Activated T-cell treated with anti-CD3 and anti-CD28 coated beads, Interleukin-2, amount 50 U/mL, for 48 hours (primary cell): ENCODE measurements at regions not wholly inside any gene's neighbourhood (a gene's known extent, or its start where the extent isn't known, plus 50 kb on each side); places are given as distances from the start of the nearest gene placed in this dataset.

ENCODE experiments used
- DNase-seq, 2 experiments: peaks; one replicate each; pipeline ENCODE4 v3.0.0-alpha.2; 2020

DNA sequence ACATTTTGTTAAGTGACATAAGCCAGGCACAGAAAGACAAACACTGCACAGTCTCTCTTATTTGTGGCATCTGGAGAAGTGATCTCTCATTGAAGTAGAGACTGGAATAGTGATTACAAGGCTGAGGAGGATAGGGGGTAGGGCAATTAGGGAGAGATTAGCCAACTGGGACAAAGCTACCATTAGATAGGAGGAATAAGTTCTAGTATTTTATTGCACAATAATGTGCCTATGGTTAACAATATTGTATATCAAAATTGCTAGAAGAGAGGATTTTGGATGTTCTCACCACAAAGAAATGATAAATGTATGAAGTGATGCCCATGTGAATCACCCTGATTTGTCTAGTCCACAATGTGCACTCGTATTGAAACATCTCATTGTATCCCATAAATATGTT is 281.8 kb downstream of the MTRR start:
- no peak for DNase-seq

DNA sequence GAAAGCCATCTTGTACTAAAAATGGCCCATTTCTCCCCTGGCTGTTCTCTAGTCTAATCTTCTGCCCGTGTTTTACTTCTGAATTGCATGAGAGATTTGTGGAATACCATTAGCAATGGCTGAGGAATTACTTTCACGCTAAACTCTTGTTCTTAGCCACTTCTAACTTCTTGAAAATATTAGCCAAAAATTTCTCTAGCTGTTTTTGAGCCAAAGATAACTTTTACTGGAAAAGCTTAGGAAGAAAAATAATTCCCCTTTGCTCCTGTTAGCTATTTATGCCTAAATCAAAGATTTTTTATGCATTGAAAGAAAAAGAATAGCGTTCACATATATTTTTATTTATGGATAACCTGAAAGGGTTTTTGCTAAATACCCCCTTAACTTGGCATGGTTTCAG is 287.8 kb downstream of the MTRR start:
- no peak for DNase-seq

DNA sequence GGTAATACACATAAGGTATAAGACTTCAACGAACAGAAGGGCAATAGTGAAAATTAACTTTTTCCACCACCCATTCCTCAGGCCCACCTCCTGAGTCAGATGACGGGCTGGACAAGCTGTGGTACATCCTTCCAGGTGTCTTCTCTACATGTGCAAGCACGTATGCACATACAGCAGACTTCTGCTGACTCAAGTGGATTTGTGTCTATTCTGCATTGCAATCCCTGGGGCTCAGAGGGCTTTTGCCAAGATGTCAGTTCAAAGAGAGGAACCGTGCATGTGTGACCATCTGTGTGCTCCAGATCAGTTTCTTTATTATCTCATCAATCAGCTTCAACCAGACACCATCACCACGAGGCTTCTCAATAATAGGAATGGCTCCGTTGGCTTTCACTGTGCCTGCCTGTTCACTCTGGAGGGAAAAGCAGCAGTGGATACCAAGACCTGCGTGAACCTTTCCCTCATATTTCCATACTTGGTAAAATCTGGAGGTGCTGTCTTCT is 288.4 kb downstream of the MTRR start:
- DNase-seq: no peak

DNA sequence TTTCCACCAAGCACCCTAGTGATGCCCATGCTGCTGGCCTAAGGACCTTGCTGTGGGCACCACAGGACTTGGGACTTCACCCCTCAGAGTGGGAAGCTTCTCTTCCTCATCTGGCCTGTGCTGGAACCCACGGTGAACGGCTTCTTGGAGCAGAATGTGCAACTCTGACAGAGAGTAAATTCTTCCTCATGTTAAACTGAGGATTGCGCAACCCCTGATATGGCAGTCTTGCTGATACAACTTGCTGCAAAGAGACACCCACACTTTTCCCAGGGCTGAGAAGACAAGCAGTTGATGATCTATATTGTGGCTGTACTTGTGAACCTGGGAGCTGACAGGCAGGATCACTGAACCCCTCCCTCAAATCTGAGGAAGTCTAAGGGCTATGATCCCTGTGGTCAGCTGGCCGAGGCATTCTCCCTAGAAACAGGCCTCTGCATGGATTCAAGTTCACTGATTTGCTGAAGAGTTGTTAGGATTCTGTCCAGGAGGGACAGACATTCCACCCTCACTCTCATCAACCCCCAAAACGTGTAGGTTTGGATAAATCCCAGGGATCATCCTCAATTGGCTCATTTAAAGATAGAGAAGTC is 307.2 kb downstream of the MTRR start:
- DNase-seq: no peak

DNA sequence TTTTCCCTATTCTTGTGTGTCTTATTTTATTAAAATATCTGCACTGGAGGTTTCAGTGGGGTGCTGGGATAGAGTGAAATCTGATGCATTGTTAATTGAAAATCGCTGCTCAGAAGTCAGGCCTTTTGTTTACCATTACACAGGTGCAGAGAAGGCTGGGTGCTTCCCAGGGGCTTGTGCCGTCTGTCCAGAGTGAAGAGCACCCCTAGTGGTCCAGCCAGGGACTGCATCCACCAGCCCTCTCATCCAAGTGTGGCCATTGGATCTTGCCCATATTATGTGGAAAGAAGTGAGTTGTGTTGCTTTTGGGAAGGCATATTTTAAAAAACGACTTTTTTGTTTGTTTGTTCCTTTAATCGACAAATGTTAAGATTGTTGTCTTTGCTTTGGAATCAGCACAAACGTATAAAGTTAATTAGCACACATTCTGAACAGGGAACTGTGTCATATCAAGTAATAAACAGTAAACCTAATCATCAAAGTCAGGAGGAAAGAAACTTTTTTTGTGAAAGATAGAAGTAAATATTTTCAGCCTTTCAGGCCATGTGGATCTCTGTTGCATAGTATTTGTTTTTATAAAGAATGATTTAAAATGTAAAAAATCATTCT is 315.6 kb downstream of the MTRR start:
- DNase-seq: peak; percentile 35 to 51

DNA sequence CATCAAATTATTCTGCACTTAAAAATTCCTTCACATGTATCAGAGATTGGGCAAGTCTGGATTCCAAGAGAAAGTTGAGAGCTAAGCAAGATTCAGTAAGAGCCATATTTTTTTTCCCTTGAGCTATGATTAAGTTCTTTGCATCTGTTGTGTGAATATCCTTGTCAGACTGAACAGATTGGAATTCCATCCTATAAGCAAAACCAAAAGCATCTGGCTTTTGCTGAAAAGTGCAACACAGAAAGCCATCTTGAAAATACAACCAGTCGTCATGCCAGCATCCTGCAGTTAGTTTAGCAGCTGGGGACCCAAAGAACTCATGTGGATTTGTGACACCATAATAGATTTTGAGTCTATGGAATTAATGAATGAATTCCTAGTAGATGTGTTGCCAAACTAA is 316.9 kb downstream of the MTRR start:
- no peak for DNase-seq

DNA sequence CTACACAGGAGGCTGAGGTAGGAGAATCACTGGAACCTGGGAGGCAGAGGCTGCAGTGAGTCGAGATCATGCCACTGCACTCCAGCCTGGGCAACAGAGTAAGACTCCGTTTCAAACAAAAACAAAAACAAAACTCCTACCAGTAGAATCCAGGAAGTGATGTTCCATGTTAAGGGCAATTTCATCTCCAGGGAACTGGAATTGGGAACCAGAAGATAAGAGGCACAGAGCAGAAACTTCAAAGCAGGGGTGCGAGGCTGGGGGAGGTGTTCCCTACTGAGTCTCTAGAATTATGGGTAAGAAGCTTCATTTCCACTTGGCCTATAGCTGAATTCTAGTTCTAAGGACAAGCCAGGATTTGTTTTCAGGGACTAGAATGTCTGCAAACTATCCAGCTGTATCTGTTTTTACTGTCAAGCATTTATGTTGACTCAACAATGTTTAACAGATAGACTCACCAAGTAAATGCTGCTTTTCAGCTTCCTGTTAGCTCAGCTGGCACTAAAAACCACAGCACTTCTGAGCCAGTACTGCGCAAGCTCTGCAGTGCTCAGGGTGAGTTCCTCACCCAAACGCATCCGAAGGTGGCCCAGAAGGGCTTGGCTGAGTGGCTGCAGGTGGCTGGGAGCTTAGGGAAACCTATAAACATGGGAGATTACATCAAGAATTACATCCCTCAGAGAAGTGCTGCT is 320.1 kb downstream of the MTRR start:
- no peak for DNase-seq

DNA sequence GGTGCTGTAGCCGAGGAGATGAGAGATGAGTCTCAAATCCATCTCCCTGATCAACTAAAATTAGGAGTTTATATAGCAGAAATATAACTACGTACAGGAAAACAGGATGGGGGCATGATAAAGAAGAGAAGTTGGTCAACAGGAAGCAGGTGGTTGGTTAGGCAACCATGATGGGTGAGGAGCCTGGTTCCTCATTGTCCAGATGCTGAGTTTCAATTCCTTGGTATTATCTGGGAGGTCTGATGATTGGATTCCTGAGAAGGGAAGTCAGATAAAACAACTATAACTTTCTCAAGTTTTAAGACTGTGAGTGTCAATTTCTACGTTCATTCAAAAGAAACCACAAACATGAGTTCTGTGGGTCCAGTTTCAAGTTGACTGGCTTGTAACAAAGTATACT is 323.9 kb downstream of the MTRR start:
- DNase-seq: no peak

DNA sequence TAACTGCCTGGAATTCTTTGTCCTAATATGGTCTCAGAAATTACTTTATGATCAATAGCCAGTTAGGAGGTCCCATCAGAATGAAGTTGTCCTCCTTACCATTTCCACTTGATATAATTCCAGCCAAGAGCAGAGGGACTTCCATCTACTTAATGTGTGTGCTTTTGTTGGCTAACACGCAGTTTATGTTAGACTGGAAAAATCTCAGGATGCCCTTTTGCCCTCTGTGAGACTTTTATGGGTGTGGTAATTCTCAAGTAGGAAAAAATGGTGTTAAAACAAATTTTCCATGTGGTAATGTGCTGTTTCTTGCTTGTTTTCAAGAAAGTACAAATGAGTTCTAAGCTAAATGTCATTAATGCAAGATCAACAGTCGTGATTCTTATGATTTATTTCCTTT is 327.1 kb downstream of the MTRR start:
- DNase-seq: no peak

DNA sequence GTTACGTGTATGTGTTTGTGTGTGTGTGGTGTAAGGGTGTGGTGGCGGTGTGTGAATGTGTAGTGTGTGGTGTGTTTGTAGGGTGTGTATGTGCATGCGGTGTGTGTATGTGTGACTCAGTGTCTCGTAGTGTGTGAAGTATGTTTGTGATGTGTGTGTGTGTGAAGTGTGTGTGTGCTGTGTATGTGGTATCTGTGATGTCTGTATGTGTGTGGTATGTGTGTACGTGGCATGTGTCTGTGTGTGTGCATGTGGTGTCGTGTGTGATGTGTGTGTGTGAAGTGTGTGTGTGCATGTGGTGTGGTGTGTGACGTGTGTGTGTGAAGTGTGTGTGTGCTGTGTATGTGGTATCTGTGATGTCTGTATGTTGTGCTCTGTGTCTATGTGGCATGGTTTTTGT is 339.4 kb downstream of the MTRR start:
- DNase-seq: no peak

DNA sequence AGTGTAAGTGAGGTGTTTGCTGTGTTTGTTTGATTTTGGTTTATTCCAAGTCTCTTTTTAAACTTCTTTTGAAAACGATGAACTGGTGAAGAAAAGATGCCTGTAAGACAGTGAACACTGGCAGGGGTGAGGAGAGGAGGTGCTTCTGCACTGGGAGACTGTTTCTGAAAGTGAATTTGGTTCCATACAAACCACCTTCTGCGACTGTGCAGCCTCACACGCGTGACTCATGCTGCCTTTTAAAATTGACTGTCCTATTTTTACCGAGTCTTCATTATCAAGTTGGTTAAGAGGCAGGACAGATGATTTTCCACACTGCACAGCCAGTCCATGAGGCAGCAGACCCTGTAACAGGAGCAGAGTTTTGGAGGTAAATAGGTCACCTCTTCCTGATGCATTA is 340.6 kb downstream of the MTRR start:
- DNase-seq: no peak

DNA sequence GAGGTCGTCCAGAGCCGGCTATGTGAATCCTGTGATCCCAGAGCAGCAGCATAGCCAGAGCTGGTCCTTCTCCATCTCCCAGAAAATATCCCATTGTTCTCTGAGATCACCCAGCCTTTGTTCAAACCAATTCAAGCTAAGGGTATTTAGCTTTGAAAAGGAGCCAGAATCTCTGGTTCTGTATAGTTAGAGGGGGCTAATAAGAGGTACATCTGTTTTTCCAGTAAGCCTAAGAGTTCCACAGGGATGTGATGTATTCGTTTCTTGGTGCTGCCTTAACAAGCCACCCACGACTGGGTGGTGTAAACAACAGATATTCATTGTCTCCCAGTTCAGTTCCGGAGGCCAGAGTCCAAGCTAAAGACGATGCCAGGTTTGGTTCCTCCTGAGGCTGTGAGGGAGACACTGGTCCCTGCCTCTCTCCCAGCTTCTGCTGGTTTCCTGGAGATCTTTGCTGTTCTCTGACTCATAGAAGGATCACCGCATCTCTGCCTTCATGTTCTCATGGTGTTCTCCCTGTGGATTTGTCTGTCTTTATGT is 344.8 kb downstream of the MTRR start:
- no peak for DNase-seq

DNA sequence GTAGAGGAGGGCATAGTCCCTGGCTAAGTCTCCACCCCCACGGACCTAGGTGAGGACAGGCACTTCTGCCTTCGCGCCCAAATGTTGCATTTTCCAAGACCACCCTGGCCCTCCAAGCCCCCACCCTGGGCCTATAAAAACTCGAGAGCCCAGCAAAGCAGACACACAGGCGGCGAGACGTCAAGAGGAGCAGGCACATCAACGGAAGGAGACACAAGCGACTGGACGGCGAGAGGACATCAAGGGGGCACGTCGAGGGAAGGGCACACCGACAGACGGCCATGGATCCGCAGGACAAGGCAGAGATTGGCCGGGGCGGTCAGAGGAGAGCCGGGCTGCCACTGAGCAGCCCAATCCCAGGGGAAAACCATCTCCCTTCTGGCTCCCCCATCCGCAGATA is 348.0 kb downstream of the MTRR start:
- DNase-seq: no peak

DNA sequence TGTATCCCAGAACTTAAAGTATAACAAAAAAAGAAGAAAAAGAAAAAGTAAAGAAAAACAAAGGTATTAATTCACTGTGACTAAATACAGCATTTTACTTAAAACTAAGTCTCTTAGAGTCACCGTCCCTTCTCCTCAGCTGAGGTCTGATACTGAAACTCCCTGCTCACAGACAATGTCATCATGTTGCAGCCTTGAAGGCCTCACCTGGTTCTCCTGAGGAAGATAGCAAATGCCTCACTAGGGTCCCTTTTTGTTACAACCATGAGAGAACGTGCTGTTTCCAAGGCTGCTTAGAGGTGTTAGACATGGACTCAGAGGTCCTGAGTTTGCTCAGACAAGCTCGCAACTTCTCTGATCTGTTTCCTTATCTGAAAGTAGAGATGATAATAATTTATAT is 357.2 kb downstream of the MTRR start:
- no peak for DNase-seq

DNA sequence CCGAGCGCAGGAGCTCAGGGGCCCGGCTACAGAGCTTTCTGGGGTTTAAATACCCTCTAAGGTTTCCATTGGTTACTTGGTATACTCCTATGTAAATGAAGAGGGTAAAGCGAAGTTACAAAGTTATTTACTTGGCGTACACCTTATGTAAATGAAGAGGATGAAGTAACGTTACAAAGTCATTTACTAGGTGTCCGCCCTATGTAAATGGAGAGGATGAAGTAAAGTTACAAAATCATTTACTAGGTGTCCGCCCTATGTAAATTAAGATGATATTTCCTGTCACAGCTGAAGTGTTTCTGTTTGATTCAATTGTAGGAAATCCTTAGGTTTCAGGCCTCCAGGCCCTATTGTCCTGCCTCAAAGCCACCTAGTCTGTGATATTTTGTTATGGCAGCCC is 358.2 kb downstream of the MTRR start:
- DNase-seq: no peak

DNA sequence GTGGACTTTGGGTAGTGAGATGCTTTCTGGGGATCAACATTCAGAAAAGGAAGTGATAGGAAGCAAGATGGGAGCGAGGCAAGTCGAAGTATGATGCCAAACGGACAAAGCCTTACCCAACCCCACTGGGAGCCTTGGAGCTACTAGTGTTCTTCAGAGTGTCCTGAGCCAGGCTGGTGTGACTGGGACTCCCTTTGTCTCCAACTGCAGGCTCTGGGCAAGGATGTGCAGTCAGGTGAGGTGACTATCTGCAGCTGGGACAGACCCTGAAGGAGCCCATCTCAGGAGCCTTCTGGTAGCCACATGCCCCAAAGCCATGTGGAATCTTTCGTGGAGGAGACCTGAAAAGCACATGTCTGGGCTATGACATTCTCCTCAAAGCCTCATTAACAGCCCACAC is 360.6 kb downstream of the MTRR start:
- no peak for DNase-seq

DNA sequence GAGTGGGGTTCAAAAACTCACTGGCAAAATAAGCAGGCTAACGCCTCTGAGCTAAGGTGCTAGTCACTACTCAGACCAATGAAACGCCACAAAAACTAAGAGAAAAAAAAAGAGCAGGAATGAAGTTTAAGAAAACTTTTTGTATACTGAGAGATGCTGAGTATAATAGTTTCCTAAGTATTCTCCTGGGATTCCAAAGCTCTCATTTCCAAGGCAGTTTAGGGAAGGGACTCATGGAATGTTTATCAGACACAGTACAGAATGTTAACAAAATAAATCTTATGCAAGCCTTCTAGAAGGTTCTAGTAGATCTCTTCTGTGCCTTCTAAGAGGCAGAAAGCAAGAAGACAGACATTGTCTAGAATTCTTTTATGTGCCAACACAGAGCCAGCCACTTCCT is 361.9 kb downstream of the MTRR start:
- DNase-seq: no peak

DNA sequence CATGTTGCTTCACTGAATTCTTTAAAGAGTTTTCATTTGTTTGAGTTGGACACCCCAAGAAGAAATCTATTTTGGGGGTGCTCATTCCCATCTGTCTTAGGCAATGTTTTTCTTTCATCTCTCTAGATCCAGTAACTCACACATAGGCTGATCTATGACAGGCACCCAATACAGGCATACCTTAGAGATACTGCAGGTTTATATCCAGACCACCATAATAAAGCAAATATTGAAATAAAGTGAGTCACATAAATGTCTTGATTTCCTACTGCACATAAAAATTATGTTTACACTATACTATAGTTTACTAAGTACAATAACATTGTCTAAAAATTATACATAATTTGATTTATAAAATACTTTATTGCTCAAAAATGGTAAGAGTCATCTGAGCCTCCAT is 364.5 kb downstream of the MTRR start:
- DNase-seq: no peak

DNA sequence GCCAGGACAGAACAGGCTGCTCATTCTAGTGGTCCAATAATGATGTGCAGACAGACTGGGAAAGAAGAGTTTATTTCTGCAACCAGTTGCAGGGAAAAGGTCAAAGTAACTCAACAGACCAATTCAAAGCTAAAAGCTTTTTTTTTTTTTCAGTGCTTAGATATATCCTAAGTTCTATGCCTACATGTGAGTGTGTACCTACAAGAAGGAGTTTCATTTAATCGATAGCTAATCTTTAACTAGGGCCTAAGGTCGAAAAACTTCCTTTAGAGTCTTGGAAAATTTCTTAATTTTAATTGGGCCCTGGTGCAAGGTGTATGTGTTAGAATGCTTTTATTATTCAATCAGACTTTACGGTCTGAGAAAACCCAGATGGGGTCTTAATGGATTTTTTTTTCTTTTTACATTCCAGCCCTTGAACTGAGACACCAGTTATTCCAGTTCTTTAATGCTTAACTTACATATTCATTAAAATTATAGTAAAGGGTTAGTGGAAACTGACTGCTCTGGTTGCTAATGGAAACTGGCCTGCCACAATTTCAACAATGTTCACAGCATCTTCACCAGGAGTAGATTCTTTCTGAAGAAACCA is 365.3 kb downstream of the MTRR start:
- DNase-seq: no peak

DNA sequence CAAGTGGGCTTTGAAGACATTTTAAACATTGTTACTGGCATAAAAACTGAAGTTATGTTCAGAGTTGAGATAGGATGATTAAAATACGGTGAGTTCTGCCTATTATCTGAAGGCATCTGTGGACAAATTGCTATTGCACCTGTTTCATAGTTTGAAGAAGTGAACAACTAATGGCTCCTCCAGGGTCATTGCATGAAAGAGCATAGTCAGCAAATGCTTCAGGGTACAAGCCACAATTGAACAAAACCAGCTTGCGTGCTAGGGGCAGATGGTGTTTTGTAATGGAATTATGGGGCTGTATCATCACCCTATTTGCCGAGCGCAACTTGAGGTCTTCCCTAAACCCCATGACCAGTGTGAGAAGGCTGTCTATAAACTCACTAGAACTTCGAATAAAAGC is 369.1 kb downstream of the MTRR start:
- no peak for DNase-seq

DNA sequence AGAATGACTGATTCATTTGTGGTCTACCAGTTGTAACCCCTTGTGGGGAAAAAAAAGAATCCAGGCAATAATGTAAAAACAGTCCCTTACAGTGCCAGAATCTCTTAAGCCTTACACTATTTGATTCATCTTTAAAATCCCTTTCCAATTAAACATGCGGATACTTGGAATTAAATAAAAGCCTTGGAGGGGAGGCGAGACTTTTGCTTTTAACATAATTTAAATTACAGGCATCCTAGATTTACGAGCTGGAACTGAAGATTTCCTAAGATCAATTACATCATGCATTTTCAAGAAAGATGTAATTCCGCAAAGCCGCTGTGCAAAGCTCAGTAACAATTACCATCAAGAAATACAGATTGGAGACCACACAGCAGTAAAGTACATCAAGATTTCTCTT is 370.2 kb downstream of the MTRR start:
- no peak for DNase-seq

DNA sequence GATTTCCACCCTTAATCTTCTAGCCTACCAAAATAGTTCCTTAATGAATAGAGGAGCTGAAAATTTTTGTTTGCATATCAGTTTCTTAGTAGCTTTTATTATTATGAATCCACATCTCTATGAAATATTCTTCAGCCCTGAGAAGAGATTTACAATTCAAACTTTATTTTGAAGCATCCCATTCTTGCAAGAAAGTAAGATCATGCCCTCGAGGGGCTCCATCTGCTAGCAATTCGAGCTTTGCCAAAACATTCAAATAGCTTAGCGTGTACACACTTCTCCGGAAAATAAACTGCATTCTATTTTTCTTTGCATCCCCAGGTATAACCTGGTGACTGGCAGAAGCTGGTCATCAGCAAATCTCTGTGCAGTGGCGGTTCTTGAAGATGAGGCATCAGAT is 370.7 kb downstream of the MTRR start:
- DNase-seq: no peak

DNA sequence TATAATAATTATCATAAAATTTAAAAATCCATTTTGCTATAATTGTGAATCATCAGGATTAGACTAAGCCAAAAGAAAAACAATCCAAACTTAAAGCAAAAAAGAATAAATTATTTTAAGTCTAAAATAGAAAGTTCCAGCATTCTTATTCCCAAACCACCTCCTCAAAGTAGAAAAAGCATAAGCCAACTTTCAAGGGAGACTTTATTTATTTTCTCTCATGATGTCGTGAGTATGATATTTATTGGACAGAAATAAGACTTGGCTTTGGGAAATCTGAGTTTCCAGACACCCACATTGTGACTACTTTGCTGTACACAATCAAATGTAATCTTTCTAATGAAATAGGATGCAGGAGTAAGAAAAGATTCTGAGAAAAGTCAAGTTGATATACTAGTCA is 372.1 kb downstream of the MTRR start:
- no peak for DNase-seq

DNA sequence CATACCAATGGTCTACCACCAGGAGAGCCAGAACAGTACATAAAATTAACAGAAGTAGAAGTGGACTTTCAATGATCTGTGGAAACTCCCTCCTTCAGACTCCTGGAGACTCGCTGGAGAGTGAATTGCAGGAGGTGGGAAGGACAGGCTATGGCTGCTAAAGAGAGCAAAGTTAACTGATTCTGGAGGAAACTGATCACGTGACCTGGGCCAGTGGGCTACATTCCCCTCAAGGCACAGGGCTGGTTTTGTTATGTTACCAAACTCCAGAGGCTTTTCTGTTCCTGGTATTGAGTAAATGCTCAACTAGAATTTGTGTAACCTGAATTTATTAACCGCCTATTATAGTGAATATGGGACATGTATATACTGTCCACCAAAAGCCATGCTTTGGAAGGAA is 372.6 kb downstream of the MTRR start:
- DNase-seq: no peak
